Naive thymus-derived CD8-positive, alpha-beta T cell (primary cell): ENCODE measurements at regions not wholly inside any gene's neighbourhood (a gene's known extent, or its start where the extent isn't known, plus 50 kb on each side); places are given as distances from the start of the nearest gene placed in this dataset.

Experiments used
- ATAC-seq, 2 donors: fragments of 150-1000 bp; cut with Tn5 transposase in 1 of 2; sonication (Bioruptor Pico), chemical (Tn5 transposase) in 1 of 2; 1 replicate in 1 of 2; 2 replicates in 1 of 2; pipeline ENCODE4 v1.10.0; 2021; ENCODE audit warnings: mild to moderate bottlenecking in 2 of 2, moderate library complexity in 2 of 2
- POLR2A ChIA-PET: fragments of 350-600 bp; sonication (Branson Sonifier 250); formaldehyde crosslinking; loops from one replicate; lab custom pipeline; 2021; ENCODE audit warnings: antibody characterized with exemption; lab: Charles Lee
- DNase-seq, 10 donors: peaks; one replicate each; pipeline versions ENCODE4 v3.0.0 to v3.0.0-alpha.2; 2020 to 2022
- H3K27ac Mint-ChIP-seq, 10 donors: one replicate each; pipeline ENCODE4 v1.8.0; 2020 to 2022; ENCODE audit warnings: mild to moderate bottlenecking in 10 of 10, mixed read lengths in 10 of 10, moderate library complexity in 4 of 10, inconsistent platforms in 1 of 10
- H3K27me3 Mint-ChIP-seq, 5 donors: one replicate each; pipeline ENCODE4 v1.8.0; 2021 to 2022; ENCODE audit warnings: mixed read lengths in 5 of 5
- H3K36me3 Mint-ChIP-seq, 3 donors: one replicate each; pipeline ENCODE4 v1.8.0; 2020 to 2022; ENCODE audit warnings: mixed read lengths in 3 of 3, mild to moderate bottlenecking in 2 of 3, inconsistent platforms in 1 of 3
- H3K4me1 Mint-ChIP-seq, 4 donors: one replicate each; pipeline ENCODE4 v1.8.0; 2021 to 2022; ENCODE audit warnings: mixed read lengths in 4 of 4
- H3K4me3 Mint-ChIP-seq, 10 donors: one replicate each; pipeline ENCODE4 v1.8.0; 2020 to 2022; ENCODE audit warnings: mild to moderate bottlenecking in 10 of 10, mixed read lengths in 10 of 10, moderate library complexity in 6 of 10, inconsistent platforms in 1 of 10
- H3K9me3 Mint-ChIP-seq, 9 donors: one replicate each; pipeline ENCODE4 v1.8.0; 2020 to 2022; ENCODE audit warnings: mixed read lengths in 9 of 9, mild to moderate bottlenecking in 3 of 9, inconsistent platforms in 1 of 9, moderate library complexity in 1 of 9

DNA sequence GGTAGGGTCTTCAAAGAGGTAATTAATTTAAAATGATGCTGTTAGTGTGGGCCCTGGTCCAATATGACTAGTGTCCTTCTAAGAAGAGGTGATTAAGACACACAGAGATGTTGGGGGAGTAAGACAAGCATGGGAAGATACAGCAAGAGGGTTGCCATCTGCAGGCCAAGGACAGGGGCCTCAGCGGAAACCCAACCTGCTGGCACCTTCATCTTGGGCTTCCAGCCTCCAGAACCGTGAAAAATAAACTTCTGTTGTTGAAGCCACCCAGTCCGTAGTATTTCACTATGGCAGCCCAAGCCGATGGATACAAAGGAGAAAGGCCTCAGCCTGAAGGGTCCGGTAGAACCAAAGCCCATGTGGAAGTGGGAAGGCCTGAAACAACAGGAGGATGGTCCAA, 161.7 kb upstream of the UBE2E1 start:
- POLR2A ChIA-PET, result no interaction called here

DNA sequence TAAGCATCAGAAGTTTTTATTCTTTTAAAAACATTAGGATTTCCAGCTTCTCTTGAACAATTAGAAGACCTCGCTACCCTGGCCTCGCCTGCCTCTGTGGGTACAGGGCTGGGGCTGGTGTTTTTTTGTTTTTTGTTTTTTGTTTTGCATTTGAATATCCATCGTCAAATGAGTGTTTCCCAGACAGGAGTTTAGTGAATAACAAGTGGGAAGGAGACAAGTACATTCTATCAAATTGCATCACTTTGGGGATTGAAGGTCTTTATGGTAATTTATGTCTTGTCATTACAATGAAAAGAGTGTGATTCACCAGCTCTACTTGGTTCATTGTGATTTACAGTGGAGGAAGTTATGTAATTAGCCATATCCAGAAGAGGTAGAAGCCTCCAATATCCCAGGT, 161.1 kb upstream of the UBE2E1 start:
- ATAC-seq (no peak), DNase-seq (no peak)
- Mint-ChIP-seq H3K27me3 (peaks cover 0 to 10% (median 2%) of the 10 kb centered on the region in 5 donors), H3K4me1 (peaks cover 0 to 3% (median 0%) of the 10 kb centered on the region in 4 donors), H3K4me3 (no peak overlapping the region), H3K27ac (no peak overlapping the region), H3K9me3 (peaks cover 0 to 10% (median 3%) of the 10 kb centered on the region in 9 donors), H3K36me3 (peaks cover 0 to 5% (median 2%) of the 10 kb centered on the region in 3 donors)
- POLR2A ChIA-PET, result no interaction called here

More for the DNA sequence above, 161.7 kb upstream of the UBE2E1 start:
- Mint-ChIP-seq H3K27me3 (peaks cover 0 to 10% (median 2%) of the 10 kb centered on the region in 5 donors), H3K4me3 (no peak overlapping the region), H3K27ac (no peak overlapping the region), H3K4me1 (peaks cover 0 to 3% (median 0%) of the 10 kb centered on the region in 4 donors), H3K36me3 (peaks cover 0 to 5% (median 2%) of the 10 kb centered on the region in 3 donors), H3K9me3 (peaks cover 0 to 10% (median 3%) of the 10 kb centered on the region in 9 donors)
- ATAC-seq (no peak), DNase-seq (no peak)

DNA sequence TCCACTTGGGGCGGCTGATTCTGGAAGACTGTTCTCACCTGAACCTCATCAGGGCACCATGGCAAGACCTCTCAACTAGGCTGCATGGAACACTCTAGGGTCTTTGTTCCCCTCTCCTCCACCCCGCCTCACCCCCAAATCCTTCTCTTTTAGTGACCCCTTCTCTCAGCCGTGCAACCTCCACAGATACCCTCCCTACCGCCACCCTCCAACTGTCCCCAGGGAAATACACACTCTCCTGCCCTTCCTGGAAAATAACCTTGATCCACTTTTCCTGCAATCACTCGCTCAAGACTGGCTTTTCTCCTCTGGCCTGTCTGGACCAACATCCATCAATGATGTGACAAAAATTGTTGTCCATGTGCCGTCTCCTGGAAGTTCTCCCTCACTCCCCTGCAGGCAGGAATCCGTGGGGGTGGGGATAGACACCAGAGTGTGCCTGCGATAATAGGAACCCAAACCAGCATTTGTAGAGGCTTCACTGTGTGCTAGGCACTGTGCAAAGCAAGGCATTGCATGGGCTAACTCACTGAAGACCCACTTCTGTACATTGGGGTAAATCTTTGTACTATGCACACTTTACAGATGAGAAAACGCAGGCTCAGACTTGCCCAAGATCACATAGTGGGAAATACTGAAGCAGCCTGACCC, 160.1 kb upstream of the UBE2E1 start:
- Mint-ChIP-seq H3K4me1 (peaks cover 0 to 8% (median 0%) of the 10 kb centered on the region in 4 donors), H3K27ac (no peak overlapping the region), H3K9me3 (peaks cover 0 to 10% (median 3%) of the 10 kb centered on the region in 9 donors), H3K36me3 (peaks cover 0 to 5% (median 2%) of the 10 kb centered on the region in 3 donors), H3K4me3 (no peak overlapping the region), H3K27me3 (peaks cover 0 to 10% (median 2%) of the 10 kb centered on the region in 5 donors)
- no peak for ATAC-seq
- DNase-seq, result no peak
- POLR2A ChIA-PET, result no interaction called here

DNA sequence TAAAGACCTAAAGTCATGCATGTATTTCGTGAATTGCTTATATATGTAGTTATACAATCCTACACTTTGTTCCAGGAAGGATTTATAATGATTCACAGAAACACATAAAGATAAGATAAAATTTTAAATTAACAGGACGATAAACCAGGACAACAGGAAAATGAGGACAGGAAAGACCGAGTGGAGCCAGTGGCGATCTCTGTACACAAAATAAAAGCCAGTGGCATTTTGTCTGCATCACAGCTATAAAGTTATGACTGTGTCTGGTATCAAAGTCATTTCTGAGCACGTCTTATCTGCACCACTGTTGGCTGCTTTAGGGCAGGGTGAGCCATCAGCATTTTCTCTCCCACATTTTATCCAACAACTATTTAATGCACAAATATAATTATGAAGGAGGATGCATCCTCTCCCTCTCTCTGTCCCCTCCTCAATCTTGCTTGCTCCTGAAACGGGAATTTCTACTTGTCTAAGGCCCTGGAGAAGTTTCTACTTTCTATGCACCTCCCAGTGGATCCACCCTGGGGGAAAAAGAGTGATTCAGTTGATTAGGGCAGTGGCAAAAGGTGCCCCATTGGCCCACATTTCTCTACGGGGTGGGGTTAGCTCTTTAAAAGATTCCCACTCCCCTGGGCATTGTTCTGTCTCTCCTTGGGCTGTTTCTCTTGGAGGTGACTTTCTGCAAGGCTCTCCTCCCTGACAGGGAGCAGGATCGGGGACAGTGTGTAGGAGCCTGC, 159.4 kb upstream of the UBE2E1 start:
- peaks cover 0 to 12% (median 0%) of the 10 kb centered on the region in 4 donors for H3K4me1 Mint-ChIP-seq
- ATAC-seq (no peak), DNase-seq (no peak)
- no peak overlapping the region for H3K4me3 Mint-ChIP-seq
- H3K36me3 Mint-ChIP-seq, result peaks cover 0 to 5% (median 2%) of the 10 kb centered on the region in 3 donors
- peaks cover 0 to 10% (median 3%) of the 10 kb centered on the region in 9 donors for H3K9me3 Mint-ChIP-seq
- POLR2A ChIA-PET, result no interaction called here
- H3K27me3 Mint-ChIP-seq, result peaks cover 0 to 10% (median 2%) of the 10 kb centered on the region in 5 donors
- no peak overlapping the region for H3K27ac Mint-ChIP-seq

DNA sequence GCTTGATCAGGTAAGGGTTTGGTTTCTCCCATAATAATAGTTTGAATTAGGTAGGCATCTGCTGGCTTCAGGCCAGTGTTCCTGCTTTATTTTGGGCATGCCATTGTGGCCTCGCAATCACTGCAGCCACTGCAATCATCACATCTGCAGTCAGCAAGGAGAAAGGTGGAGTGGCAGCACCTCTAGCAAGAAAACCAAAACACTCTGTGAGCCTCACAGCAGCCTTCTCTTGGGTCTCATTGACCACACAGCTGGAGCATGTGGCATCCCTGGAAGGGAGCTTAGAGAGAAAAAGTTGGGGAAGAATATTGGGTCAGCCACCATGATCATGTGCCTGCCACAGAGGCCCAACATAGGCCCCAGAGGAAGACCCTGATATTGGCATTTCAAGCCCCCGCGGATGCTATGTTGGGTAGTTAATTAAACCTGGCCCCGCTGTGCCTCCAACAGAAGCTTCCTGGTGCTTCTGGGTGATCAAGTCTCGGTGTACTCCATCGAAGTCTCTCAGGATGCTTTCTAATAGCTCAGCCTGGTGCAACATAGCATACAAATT, 158.0 kb upstream of the UBE2E1 start:
- POLR2A ChIA-PET, result no interaction called here
- H3K4me3 Mint-ChIP-seq, result no peak overlapping the region
- DNase-seq, result no peak
- no peak overlapping the region for H3K27ac Mint-ChIP-seq
- H3K9me3 Mint-ChIP-seq, result peaks cover 0 to 5% (median 1%) of the 10 kb centered on the region in 9 donors
- ATAC-seq, result no peak
- H3K4me1 Mint-ChIP-seq, result peaks cover 0 to 12% (median 0%) of the 10 kb centered on the region in 4 donors
- H3K36me3 Mint-ChIP-seq, result peaks cover 0 to 3% (median 2%) of the 10 kb centered on the region in 3 donors
- peaks cover 0 to 8% (median under 1%) of the 10 kb centered on the region in 5 donors for H3K27me3 Mint-ChIP-seq

DNA sequence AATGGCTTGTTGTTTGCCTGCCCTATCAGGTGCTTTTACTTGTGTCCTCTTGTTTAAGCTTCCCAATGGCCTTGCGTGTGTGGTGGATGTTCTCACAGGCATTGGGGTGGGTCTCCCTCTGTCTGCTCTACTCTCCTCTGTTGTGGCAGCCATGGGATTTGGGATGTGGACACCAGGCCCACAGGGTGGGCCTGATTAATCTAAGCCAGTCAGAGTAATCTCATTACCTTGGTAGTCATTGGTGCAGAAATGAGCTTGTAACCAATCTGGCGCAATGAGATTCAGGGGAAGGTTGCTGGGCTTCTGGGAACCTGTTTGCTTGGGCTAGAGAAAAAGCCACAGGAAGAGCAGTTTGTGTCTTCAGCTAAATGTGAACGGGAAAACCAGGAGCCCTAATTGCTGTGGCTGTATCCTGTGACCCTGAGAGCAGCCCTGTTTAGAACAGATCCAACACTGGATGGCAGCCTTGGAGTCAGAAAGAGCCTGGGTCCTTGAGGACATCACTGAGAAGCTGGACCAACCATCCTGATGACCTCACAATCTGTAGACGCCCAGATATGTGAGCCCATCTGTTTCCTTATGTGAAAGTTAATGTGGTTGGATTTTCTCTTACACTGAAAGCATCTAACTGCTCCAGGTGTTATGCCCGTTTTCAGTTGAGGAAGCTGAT, 157.3 kb upstream of the UBE2E1 start:
- ATAC-seq (no peak), DNase-seq (no peak)
- H3K36me3 Mint-ChIP-seq, result peaks cover 0 to 2% (median 0%) of the 10 kb centered on the region in 3 donors
- POLR2A ChIA-PET, result no interaction called here
- H3K4me3 Mint-ChIP-seq, result no peak overlapping the region
- peaks cover 0 to 4% (median 1%) of the 10 kb centered on the region in 5 donors for H3K27me3 Mint-ChIP-seq
- no peak overlapping the region for H3K27ac Mint-ChIP-seq
- H3K4me1 Mint-ChIP-seq, result peaks cover 0 to 14% (median 0%) of the 10 kb centered on the region in 4 donors
- H3K9me3 Mint-ChIP-seq, result peaks cover 0 to 2% (median 0%) of the 10 kb centered on the region in 9 donors

DNA sequence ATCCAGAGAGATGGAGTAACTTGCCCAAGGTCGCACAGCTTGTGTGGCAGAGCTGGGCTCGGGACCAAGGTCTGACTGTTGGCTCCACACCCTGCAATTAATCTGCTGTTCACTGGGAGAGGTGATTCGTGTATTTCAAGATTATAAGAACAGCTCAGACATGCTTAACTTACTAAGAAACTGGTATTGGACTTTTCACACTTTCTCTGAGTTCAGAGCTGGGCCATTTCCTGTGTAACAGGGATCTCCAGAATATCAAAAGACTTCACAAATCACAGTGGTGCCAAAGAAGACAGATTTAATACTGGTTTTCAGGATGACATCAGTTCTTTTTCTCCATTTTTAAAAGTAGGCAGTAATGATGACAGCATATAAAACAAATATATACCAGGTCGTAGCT, 156.8 kb upstream of the UBE2E1 start:
- Mint-ChIP-seq H3K4me3 (no peak overlapping the region), H3K27me3 (peaks cover 0 to 4% (median 1%) of the 10 kb centered on the region in 5 donors), H3K36me3 (peaks cover 0 to 3% (median 0%) of the 10 kb centered on the region in 3 donors), H3K9me3 (peaks cover 0 to 2% (median 0%) of the 10 kb centered on the region in 9 donors), H3K27ac (no peak overlapping the region), H3K4me1 (peaks cover 0 to 20% (median 3%) of the 10 kb centered on the region in 4 donors)
- no peak for ATAC-seq
- POLR2A ChIA-PET, result no interaction called here
- no peak for DNase-seq

DNA sequence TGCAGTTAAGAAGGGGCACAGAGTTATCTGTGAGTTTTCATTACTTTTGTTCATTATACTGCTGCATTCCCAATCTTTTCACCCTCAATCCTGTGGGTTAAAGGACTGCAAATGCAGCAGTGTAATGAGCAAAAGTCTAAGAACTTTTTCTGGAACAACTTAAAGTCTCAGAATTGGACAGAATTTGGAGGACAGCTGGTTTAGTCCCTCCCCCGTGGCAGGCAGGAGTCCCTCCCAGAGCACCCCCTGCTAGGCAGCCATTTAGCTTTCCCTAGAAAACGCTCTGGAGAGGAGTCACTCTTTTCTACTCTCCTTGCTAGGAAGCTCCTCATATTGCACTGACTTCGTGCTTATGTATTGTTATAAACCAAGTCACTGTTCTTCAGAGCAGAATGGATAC, 156.3 kb upstream of the UBE2E1 start:
- Mint-ChIP-seq H3K4me1 (peaks cover 0 to 23% (median 3%) of the 10 kb centered on the region in 4 donors), H3K27ac (no peak overlapping the region), H3K9me3 (peaks cover 0 to 2% (median 0%) of the 10 kb centered on the region in 9 donors), H3K27me3 (peaks cover 0 to 4% (median 1%) of the 10 kb centered on the region in 5 donors), H3K36me3 (peaks cover 0 to 3% (median 0%) of the 10 kb centered on the region in 3 donors), H3K4me3 (no peak overlapping the region)
- no peak for DNase-seq
- no peak for ATAC-seq
- POLR2A ChIA-PET, result no interaction called here

DNA sequence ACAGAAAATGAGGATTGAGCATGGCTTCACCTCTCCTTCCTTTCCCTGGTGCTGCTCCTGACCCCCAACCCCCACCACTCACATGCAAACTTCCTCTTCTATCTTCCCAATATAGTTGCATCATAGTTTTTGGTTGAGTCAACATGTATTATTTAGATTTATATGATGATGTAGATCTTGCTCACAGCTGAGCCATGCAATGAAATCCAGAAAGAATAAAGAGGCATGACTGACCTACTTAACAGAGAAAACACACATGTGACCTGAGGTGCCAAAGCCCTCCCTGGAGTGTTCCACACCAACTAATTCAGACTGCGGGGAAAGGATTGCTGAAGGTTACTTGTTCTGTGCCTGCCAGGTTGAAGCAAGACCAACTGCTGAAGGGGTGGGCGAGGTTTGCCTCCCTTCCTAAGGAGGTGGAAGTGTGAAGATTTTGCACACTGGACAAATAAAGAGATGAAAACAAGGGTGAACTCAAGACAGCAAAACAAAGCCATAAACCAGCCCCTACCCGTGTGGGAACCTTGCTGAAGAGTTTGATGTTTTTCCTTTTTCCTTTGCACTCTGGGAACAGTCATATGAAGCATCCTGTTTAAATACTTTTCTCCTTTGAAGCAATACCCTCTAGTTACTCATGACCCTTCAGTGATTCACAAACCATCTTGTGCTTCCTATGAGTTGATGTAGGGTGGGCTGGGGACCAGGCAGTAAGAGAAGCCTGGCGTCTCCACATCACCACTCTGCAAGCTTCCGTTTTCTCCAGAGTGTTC, 155.2 kb upstream of the UBE2E1 start:
- DNase-seq (no peak), ATAC-seq (no peak)
- H3K4me1 Mint-ChIP-seq, result peaks cover 0 to 27% (median 4%) of the 10 kb centered on the region in 4 donors
- peaks cover 0 to 1% (median 1%) of the 10 kb centered on the region in 3 donors for H3K36me3 Mint-ChIP-seq
- H3K27ac Mint-ChIP-seq, result no peak overlapping the region
- no peak overlapping the region for H3K4me3 Mint-ChIP-seq
- peaks cover 0 to 4% (median 1%) of the 10 kb centered on the region in 5 donors for H3K27me3 Mint-ChIP-seq
- POLR2A ChIA-PET, result no interaction called here
- H3K9me3 Mint-ChIP-seq, result peaks cover 0 to 5% (median under 1%) of the 10 kb centered on the region in 9 donors

DNA sequence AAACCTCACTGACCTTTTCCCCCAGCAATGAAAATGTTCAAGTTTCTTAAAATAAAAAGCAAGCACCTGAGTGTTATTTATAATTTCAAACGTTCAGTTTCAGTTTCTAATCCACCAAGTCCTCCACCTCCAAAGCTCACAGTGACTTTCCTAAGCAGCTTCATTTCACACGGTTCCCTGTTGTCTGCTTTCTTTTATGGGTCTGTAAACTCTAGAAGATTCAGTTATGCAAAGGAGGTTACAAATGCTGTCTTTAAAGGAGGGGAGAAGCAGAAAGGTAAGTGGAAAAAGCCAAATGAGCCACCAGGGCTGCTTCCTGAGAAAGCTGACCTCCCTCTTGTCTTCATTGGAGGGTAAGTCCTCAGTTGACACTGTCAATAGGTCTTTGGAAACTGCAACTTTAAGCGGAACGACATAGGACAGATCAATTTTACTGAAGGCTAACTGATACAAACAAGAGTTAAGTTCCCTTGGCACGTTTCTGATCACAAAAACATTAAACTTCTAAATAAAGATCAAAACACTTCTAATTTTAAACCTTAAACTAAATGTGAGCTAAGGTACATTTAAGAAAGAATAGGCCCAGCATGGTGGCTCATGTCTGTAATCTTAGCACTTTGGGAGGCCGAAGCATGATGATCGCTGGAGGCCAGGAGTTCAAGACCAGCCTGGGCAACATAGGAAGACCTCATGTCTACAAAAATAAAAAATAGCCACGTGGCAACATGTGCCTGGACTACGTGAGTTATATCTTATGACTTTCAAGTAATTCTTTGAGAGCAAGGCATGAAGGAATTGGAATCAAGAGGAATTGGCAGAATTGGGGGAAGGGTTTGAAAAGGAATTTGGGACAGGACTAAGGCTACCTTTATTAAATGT, 151.9 kb upstream of the UBE2E1 start:
- POLR2A ChIA-PET, result no interaction called here
- Mint-ChIP-seq H3K4me3 (peak overlapping the region in 1 of 10 donors; percentile 25), H3K9me3 (peaks cover 0 to 13% (median 4%) of the 10 kb centered on the region in 9 donors), H3K27me3 (peaks cover 0 to 11% (median 4%) of the 10 kb centered on the region in 5 donors), H3K27ac (peak overlapping the region in 3 of 10 donors; percentile 10 to 50 (median 40)), H3K4me1 (peaks cover 0 to 30% (median 5%) of the 10 kb centered on the region in 4 donors), H3K36me3 (peaks cover 0 to 11% (median 1%) of the 10 kb centered on the region in 3 donors)
- ATAC-seq, result no peak
- no peak for DNase-seq

DNA sequence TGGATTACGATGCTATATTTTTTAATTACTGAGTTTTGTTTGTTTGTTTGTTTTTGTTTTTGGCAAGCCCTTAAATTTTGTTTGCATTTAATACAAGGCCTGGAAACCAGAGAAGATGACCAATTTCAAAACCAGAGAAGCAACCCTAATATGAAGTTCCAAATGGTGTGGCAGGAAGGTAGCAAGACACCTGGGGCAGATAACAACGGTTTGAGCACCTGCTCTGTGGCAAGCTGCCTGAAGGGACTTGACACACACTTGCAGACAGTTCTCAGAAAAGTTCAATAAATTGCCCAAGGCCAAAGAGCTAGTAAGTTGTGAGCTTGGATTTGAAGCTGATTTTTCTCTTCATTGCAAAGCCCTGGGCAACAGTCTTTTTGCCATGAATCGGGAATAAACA, 151.2 kb upstream of the UBE2E1 start:
- no peak overlapping the region for H3K4me3 Mint-ChIP-seq
- H3K27ac Mint-ChIP-seq, result peak overlapping the region in 2 of 10 donors; percentile 24 to 50
- ATAC-seq, result no peak
- POLR2A ChIA-PET, result no interaction called here
- H3K36me3 Mint-ChIP-seq, result peaks cover 0 to 11% (median 1%) of the 10 kb centered on the region in 3 donors
- peaks cover 0 to 13% (median 4%) of the 10 kb centered on the region in 9 donors for H3K9me3 Mint-ChIP-seq
- peaks cover 3 to 36% (median 6%) of the 10 kb centered on the region in 4 donors for H3K4me1 Mint-ChIP-seq
- no peak for DNase-seq
- H3K27me3 Mint-ChIP-seq, result peaks cover 0 to 11% (median 4%) of the 10 kb centered on the region in 5 donors
